ENCODE measurements at regions not wholly inside any gene's neighbourhood (a gene's known extent, or its start where the extent isn't known, plus 50 kb on each side); places are given as distances from the start of the nearest gene placed in this dataset.

DNA sequence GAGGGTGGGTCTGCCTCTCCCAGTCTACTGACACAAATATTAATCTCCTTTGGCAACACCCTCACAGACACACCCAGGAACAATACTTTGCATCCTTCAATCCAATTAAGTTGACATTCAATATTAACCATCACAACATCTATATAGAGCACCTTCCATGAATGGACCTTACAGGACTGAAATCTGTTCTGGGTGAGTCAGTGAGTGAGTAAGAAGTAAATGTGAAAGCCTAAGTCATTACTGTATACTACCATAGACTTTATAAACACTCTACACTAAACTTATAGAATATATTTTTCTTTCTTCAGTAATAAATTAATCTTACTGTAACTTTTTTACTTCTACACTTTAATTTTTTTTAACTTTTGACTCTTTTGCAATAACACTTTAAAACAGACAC is 993.8 kb upstream of the MAP3K7 start:
- DNase-seq: no peak

DNA sequence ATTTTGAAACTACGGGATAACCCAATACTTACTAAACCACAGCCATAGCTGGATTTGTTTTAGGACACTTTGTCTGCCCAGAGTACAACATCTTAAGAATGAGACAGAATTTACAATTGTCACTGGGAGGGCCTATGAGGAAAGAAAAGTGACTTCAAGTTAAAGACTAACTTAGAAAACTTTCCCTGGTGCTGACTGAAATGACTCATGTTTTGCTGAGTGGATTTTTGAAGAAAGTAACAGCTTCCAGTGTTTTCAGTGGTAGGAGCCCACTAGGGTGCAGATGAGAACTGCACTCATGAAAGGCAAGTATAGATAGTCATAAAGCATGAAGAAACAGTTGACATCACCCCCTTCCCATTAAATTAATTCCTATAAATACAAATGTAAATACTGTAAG is 988.2 kb upstream of the MAP3K7 start:
- no peak for DNase-seq

DNA sequence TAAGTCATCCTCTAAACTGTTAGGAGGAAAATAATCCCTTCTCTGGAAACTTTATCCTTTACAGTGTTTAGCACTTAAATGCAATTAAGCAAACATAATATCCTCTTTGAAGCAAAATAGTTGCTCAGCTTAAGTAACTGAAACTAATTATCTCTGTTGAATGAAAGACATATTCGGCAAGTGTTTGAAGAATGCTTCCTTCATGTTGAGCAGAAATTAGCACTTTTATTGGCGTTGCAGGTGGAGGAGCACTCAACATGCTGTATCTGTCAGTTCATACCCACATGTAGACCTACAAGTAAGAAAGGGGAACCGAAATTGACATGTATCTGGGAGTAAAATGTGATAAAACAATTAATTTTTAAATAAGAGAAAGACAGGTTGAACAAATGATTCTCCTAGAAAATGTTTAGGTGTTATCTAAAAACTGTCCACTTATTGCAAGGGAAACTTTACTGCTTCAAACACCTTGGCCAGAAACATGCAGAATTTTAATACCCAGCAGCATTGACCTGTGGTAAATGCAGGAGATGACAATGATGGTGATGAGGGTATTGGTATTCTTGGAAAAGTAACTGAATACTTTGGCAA is 987.0 kb upstream of the MAP3K7 start:
- DNase-seq: no peak

DNA sequence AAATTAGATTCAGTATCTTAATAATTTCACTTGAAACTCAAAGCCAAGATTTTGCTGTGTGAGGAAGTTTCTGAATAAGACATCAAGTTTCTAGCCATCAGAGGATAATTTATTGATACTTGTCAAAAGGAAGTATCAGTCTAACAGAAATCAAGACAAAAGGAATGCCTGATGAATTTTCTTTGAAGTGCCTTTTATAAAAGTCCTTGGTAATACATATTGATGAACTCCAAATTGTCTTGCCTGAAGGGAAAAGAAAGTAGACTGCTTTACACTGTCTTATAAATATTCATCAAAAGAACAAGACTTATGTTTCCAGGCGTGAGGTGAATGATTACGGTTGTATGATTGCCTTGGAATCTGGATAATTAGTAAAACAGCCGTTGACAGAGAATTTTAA is 986.0 kb upstream of the MAP3K7 start:
- DNase-seq: no peak

DNA sequence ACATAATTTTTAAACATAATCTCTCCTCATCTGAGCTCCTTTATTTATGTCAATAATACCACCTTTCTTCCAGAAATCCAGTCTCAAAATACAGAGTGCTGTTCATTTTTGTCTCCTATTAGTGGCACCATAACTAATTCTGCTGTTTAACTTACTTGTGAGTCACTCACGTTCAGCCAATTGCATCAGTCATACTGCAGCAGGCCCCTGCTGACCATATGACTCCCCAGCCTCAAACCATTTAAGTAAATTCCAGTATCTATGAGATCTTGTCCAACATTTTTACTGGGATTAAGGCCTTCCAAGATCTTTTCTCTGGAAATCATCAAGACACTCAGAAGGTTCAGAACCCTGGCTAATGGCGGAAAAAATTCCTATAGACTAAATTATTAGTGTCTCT is 982.2 kb upstream of the MAP3K7 start:
- DNase-seq: no peak

DNA sequence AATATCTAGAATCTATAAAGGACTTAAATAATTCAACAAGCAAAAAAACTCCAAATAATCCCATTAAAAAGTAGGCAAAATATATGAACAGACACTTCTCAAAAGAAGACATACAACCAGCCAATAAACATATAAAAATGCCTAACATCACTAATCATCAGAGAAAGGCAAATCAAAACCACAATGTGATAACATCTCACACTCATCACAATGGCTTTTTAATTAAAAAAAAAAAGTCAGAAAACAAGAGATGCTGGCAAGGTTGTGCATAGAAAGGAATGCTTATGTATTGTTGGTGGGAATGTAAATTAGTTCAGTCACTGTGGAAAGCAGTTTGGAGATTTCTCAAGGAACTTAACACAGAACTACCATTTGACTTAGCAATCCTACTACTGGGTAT is 979.6 kb upstream of the MAP3K7 start:
- DNase-seq: no peak

DNA sequence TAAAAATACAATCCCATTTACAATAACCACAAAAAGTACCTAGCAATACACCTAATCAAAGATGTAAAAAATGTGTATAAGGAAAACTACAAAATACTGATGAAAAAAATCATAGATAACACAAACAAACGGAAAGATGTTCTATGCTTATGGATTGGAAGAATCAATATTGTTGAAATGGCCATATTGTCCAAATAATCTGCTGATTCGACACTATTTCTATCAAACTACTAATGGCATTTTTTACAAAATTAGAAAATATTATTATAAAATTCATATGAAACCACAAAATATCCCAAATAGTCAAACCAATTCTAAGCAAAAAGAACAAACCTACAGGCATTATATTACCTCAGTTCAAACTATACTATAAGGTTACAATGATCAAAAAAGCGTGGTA is 978.3 kb upstream of the MAP3K7 start:
- no peak for DNase-seq

DNA sequence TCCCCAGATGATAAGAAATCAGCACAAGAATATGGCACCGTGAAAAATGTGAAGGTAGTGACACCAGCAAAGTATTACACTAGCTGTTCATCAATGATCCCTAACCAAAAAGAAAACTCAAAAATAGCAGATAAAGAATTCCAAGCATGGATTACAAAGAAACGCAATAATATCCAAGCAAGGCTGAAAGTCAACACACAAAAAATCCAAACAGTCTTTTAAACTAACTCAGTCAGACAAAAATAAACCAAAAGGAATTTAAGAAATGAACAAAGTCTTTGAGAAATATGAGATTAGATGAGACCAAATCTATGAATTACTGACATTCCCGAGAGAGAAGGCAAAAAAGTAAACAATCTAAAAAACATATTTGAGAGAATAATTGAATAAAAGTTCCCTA is 976.1 kb upstream of the MAP3K7 start:
- no peak for DNase-seq

DNA sequence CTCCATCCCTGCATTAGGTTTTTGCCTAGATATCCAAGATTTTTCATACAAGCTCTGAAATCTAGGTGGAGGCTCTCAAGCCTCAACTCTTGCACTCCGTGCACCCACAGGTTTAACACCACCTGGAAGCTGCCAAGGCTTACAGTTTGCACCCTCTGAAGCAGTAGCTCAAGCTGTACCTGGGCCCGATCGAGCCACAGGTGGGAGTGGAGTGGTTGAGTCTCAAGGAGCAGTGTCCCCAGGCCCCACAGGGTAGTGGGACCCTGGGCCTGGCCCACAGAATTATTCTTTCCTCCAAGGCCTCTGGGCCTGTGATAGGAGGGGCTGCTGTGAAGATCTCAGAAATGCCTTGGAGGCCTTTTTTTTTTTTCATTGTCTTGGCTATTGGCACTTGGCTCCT is 973.5 kb upstream of the MAP3K7 start:
- no peak for DNase-seq

DNA sequence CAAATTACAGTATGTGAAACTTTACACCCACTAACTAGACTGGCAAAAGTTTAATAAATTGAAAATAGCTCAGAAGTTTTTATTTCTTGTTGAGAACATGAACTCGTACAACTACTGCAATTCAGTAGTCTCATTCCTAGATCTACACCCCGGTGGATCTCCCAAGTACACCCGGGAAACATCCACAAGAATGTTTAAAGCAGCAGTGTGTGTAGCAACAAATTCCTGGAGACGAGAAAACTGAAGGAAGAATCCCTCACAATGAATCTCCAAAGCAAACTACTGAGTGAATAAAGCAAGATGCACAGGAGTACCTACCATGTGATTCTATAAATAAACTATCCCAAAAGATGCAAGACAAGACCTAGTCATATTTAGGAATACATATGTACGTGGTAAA is 954.0 kb upstream of the MAP3K7 start:
- DNase-seq: no peak

DNA sequence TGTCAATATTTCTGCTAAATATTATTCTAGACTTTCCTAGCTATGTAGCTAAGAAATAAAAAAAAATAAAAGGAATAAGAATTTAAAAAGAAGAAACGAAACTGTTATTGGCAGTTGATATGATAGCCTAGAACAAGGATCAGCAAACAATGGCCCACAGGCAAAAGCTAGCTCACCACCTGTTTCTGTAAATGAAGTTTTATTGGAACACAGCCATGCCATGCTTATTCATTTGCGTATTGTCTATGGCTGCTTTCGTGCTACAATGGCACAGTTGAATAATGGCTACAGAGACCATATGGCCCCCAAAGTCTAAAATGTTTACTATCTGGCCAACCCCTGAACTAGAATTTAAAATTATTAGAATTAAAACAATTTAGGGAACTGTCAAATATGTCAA is 952.6 kb upstream of the MAP3K7 start:
- DNase-seq: no peak

DNA sequence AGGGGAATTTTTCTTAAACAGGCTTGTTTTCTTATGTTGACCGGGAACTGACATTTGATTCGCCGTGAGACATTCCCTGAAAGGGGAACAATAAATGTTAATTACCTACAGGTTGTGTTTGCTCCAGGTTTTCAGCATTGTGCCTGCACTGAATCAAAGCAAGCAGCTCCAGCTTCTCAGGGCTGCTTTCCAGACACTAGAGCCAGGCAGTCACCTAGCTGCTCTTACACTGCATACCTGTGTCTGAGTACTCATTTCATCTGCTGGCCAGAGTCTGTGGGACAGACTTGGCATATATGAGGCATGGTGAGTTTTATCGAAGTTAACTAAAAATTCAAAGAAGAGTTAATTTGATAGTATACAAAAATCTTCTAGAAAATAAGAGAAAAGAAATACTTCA is 951.8 kb upstream of the MAP3K7 start:
- no peak for DNase-seq

DNA sequence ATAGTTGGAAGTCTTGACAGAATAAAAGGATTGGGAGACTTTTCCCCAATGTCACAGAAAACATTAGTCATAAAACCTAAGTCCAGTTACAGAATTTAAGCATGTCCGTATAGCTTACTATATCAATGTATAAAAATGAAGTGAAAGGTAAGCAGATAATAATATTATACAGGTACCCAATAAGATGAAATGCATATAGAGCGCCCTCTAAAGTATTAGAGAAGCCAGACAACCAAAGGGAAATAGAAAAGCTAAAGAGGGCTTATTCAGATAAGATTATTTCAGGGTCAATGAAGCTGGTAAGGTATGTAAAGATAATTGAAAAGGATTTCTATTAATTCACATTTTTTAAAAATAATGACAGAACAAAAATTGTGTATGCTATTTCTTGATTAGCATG is 947.7 kb upstream of the MAP3K7 start:
- no peak for DNase-seq

DNA sequence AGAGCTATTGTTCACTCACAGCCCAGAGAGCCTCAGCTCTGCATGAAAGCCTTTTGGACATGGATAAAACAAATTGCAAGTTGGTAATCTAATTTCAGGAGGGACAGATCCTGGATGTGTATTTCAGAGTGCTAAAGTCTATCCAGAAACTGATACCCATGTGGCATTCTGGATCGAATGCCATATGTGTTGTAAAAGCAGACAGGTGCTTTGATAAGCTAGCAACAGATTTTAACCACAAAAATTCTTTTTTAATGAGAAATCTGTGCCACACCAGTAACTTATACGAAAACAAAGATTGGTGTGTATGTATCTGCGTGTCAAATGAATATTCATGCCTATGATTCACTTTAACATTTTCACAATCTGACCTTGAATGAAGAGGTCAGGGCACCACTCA is 936.6 kb upstream of the MAP3K7 start:
- no peak for DNase-seq

DNA sequence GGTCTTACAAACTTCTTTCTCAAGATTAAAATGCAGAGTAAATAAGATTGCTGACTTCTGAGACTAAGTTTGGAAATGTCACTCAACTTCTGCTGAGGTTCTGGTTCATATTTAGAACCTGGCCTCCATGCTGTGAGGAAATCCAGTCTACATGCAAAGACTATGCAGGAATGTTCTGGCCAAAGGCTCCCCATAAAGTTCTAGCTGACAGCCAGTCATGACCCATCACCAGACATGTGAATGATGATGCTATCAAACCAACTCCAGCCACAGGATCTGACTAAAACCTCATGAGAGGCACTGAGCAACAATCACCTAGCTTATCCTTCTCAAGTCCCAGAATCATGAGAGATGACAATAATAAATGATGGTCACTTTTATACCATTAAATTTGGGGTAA is 935.1 kb upstream of the MAP3K7 start:
- DNase-seq: no peak

DNA sequence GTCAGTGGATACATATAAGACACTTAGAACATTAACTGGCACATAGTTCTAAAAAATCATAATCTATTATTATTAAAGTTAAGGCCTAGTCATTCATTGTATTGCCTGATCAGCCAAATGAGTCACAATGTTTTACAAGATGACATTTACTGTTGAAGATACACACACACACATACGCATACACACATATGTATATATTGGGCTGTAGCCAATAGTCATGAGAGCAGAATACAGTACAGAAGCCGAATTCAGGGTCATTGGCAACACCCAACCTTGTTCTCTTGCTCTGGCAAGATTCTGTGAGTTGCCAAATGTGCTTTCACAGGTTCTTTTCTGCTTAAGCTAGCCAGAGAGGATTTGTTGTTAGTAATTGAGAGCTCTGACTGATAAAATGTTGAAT is 922.8 kb upstream of the MAP3K7 start:
- DNase-seq: no peak

DNA sequence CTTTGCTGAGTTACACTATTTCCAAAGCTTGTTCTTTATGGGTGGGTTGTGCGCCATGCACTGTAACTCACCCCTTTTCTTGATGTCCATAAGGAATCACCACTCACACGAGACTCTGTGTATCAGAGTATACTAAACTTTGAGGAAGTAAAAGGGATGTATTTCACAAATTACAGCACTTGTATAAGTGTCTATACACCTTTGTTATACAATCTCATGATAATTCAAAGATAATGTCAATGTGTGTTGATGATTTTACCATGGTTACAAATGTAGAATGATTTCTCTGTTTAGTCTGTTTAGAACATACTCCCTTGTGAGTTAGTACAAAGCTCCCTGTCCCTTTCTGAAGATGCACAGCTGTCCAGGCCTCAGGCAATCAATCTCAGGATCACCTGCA is 922.2 kb upstream of the MAP3K7 start:
- DNase-seq: no peak

DNA sequence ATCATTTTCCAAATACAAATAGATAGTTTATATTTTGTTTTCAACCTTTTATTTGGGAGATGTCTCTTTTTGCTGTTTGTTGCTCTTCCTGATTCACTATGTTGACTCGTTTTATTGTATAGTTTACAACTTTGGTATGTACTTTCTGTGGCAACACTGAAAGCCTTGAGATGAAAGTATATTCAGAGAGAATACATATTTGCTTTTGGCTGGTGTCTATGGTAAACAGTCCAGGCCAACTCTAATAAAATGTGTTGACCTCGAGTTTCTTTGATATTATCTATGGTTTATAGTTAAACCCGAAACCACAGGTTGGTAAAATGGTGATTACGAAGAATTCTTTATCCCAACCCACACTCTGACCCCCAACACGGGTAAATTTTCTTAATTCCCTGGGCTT is 919.6 kb upstream of the MAP3K7 start:
- no peak for DNase-seq

DNA sequence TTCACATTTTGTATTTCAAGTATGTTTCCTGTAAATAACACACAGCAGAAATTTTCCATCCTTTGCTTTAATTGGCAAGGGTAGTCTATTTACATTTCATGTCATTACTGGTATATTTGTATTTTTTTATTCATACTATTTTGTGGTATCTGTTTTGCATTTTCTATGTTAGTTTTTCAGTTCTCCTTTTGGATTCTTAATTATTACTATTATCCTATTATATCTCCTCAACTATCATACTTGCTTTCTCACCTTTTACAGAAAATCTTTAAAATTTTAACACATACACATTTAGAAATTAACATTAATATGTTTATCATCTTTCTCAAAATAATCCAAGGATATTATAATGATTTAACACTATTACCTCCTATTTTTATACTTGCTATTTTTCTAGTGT is 918.3 kb upstream of the MAP3K7 start:
- DNase-seq: no peak

DNA sequence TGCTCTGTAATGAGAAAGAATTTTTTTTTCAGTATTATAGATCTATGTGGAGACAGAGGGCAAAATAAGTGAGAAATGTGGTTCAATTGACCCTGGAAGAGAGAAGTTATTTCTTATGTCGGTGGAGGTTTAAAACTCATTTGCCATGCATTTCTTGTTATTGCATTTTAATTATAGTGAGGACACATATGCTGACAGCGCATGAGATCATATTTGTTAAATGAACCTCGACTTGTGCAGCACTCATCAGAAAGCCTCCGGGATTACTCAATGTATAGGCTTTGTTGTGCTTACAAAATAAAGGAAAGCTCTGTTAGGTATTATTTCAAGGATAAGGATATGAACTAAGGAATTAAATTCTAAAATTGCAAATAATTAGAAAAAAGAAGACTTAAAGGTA is 915.1 kb upstream of the MAP3K7 start:
- no peak for DNase-seq

DNA sequence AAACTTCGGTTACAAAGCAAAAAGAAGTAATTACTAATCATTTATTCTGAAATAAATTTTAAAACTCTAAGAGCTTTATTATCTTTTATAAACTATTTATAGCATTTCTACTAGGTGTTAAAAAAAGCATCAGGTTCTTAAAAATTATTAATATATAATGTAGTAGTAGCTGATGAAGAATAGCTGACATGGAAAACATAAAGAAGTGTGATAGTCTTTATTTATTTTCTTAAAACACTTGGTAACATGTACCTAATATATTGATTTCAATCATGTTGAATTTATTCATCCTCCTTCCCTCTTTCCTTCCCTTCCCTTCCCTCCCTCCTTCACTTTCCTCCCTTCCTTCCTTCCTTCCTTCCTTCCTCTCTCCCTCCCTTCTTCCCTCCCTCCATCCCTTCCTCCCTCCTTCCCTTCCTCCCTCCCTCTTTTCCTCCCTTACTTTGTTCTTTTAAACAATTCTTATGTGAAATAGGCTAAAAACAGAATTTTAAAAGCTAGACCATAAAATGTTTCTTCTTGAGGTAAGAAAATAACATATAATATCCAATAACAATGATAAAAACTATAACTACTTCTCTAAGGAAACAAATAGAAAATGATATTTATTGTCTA is 913.9 kb upstream of the MAP3K7 start:
- no peak for DNase-seq

DNA sequence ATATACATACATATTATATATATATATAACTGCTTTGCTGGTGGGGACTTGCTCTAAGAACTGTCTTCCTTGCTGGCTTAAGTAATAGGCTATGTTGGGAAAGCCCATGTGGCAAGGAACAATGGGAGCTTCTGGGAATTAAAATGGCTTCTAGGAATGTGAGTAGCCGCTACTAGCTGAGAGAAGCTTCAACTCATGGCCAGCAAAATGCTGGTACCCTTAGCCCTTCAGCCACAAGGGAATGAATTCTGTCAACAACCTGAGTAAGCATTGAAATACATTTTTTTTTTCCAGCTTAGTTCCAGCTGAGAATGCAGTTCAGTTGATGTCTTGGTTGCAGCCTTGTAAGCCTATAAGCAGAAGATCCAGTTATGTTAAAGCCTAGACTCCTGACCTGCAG is 911.7 kb upstream of the MAP3K7 start:
- no peak for DNase-seq

DNA sequence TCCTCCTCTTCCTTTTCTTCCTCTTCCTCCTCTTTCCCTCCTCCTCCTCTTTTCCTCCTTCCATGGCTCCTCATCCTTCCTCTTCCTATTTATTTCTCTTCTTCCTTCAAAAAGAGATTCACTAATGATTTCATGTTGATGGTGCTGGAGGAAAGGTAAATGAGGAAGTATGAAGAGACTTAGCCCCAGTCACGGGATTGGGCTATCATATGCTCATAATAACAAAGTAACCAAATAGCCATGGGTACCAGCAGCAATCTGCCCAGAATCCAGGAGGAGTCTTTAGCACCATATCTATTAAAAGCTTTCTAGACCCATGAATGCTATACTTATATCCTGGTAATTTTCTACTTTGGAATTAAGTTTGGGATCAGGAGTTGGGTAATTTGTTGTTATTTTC is 910.9 kb upstream of the MAP3K7 start:
- DNase-seq: no peak

DNA sequence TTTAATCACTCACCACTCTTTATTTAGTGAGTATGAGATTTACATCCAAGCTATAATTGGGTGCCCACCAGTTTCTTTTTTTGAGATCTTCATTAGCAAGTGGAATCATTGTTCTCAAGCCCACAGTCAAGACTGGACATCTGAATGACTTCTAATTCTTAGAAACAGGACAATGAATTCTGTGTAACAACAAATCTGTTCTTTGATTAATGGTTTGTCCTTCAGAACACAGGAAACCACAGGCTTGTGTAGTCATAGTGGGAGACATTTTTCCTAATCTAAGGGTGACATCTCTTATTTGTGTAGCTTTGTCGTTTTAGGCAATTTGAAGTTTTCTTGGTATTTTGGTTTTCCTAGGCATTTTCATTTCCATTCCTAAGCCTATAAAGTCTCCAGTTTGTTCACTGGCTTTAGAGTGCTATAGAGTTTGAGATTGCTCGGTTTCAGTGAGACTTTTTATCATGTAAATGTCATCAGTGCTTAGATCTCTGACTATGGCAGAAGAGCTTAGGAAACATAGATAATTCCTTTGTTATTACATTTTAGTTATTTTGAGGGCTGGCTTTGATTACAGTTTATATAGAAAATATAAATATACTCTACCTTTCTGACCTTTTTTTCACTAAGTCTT is 903.9 kb upstream of the MAP3K7 start:
- DNase-seq: no peak

All from NCI-H187 (cell line).